ENCODE measurements at regions not wholly inside any gene's neighbourhood (a gene's known extent, or its start where the extent isn't known, plus 50 kb on each side); places are given as distances from the start of the nearest gene placed in this dataset.

DNA sequence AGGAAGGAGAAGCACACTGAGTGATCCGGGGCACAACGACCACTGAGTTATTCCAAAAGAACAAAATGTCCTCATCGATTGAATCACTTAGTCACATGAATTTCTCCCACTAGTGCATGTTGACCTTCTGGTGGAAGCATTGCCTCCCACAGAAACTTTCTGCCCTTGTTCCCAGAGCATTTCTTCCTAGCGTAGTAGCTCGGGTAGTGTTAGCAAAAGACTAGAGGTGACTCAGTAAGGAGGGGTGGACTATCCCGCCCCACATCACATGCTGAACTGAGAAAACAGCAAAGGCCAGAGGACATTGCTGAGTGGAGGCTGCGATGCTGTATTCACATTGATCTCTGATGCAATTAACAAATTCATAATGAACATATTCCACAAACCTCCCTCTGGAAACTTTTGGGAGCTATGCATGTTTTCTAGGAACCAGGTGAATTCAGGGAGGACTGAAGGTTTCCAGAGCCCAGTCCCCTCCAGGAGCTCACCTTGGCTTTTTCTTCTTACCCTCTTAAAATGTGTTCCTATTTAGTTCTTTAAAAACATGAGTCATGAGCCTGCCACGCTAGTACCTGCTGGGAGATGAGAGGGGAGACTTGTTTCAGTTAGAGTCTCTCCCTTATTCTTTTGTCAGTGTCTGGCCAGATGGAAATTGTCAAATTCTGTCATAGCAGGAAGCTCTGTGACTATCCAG, 507.9 kb downstream of the CDH26 start:
- TF ChIP-seq, protein P1, sequence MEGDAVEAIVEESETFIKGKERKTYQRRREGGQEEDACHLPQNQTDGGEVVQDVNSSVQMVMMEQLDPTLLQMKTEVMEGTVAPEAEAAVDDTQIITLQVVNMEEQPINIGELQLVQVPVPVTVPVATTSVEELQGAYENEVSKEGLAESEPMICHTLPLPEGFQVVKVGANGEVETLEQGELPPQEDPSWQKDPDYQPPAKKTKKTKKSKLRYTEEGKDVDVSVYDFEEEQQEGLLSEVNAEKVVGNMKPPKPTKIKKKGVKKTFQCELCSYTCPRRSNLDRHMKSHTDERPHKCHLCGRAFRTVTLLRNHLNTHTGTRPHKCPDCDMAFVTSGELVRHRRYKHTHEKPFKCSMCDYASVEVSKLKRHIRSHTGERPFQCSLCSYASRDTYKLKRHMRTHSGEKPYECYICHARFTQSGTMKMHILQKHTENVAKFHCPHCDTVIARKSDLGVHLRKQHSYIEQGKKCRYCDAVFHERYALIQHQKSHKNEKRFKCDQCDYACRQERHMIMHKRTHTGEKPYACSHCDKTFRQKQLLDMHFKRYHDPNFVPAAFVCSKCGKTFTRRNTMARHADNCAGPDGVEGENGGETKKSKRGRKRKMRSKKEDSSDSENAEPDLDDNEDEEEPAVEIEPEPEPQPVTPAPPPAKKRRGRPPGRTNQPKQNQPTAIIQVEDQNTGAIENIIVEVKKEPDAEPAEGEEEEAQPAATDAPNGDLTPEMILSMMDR (IDR thresholded peaks at IDR 0.05; ENCODE audit: insufficient read depth, low read depth, low read length): no peak
- TF ChIP-seq EZH2 (IDR thresholded peaks at IDR 0.05; ENCODE audit: insufficient read depth, low read length): no peak

Data from astrocyte (in vitro differentiated cells and primary cell).